ENCODE measurements at regions not wholly inside any gene's neighbourhood (a gene's known extent, or its start where the extent isn't known, plus 50 kb on each side); places are given as distances from the start of the nearest gene placed in this dataset.
A peak's percentile ranks its signal among the peaks of the same experiment; 100 is the strongest.

- no peak for DNase-seq
These were observed 491.3 kb downstream of the BUD13 start for GRCh38 chr11:116281173-116282160.

- no peak for DNase-seq
These were observed 493.3 kb downstream of the BUD13 start for GRCh38 chr11:116279511-116279910.

- no peak for DNase-seq
These were observed 494.7 kb downstream of the BUD13 start for GRCh38 chr11:116278076-116278475.

- DNase-seq, result peak; percentile 48
These were observed 496.4 kb downstream of the BUD13 start for GRCh38 chr11:116276051-116277044.

GRCh38 chr11:116275635-116276034, 497.2 kb downstream of the BUD13 start:
- DNase-seq, result no peak

GRCh38 chr11:116274521-116274920, 498.3 kb downstream of the BUD13 start:
- no peak for DNase-seq

GRCh38 chr11:116272181-116272789, 500.5 kb downstream of the BUD13 start:
- no peak for DNase-seq

GRCh38 chr11:116271479-116271878, 501.3 kb downstream of the BUD13 start:
- DNase-seq, result no peak

GRCh38 chr11:116267146-116267545, 505.6 kb downstream of the BUD13 start:
- DNase-seq, result no peak

GRCh38 chr11:116263770-116264169, 509.0 kb downstream of the BUD13 start:
- no peak for DNase-seq

GRCh38 chr11:116263019-116263418, 509.8 kb downstream of the BUD13 start:
- no peak for DNase-seq

- no peak for DNase-seq
These were observed 510.4 kb downstream of the BUD13 start for GRCh38 chr11:116262370-116262769.

- DNase-seq, result no peak
These were observed 511.2 kb downstream of the BUD13 start for GRCh38 chr11:116261606-116262005.

GRCh38 chr11:116258821-116259220, 514.0 kb downstream of the BUD13 start:
- DNase-seq, result no peak

- no peak for DNase-seq
These were observed 514.9 kb downstream of the BUD13 start for GRCh38 chr11:116257883-116258282.

GRCh38 chr11:116257092-116257491, 515.7 kb downstream of the BUD13 start:
- DNase-seq, result no peak

GRCh38 chr11:116256215-116256614, 516.6 kb downstream of the BUD13 start:
- no peak for DNase-seq

- DNase-seq, result no peak
These were observed 517.4 kb downstream of the BUD13 start for GRCh38 chr11:116255321-116255953.

- DNase-seq, result no peak
These were observed 522.6 kb downstream of the BUD13 start for GRCh38 chr11:116250155-116250554.

- no peak for DNase-seq
These were observed 523.2 kb downstream of the BUD13 start for GRCh38 chr11:116249561-116249960.

GRCh38 chr11:116244889-116245288, 527.9 kb downstream of the BUD13 start:
- DNase-seq, result no peak

- DNase-seq, result no peak
These were observed 528.3 kb downstream of the BUD13 start for GRCh38 chr11:116244439-116244838.
